GM12878 (cell line): ENCODE measurements at regions not wholly inside any gene's neighbourhood (a gene's known extent, or its start where the extent isn't known, plus 50 kb on each side); places are given as distances from the start of the nearest gene placed in this dataset.

ENCODE experiments used
- ATAC-seq: fragments of 200-7000 bp; cut with Tn5 transposase; 3 replicates; pipeline ENCODE4 v1.9.1; 2020; ENCODE audit warnings: mild to moderate bottlenecking, moderate library complexity
- BruUV-seq: library from RNA; stranded (reverse); fragments of 400-500 nt; replicated peaks from 2 replicates; lab custom pipeline; 2021; lab: Mats Ljungman, UMichigan
- CTCF ChIA-PET: fragments of 300-600 bp; sonication (Branson Sonifier 250); formaldehyde crosslinking; extraction: SDS; loops from one replicate; lab custom pipeline; 2021; ENCODE audit warnings: inconsistent platforms; lab: Yijun Ruan, JAX
- POLR2A ChIA-PET: fragments of 350-600 bp; formaldehyde crosslinking; extraction: SDS; loops from one replicate; lab custom pipeline; 2021; ENCODE audit warnings: inconsistent platforms; lab: Charles Lee
- RAD21 ChIA-PET: fragments of 300-600 bp; sonication (Branson Sonifier 250); formaldehyde crosslinking; loops from one replicate; lab custom pipeline; 2023; ENCODE audit warnings: antibody characterized with exemption; ENCODE audit not compliant: unreplicated experiment; lab: Charles Lee
- SMC1A ChIA-PET: fragments of 300-600 bp; sonication (Branson Sonifier 250); formaldehyde crosslinking; loops from one replicate; lab custom pipeline; 2023; ENCODE audit not compliant: unreplicated experiment, uncharacterized antibody; lab: Charles Lee
- DNase-seq: peaks from one replicate; pipeline ENCODE4 v3.0.0-alpha.2; 2011; ENCODE audit warnings: low read depth, low spot score
- FAIRE-seq: peaks from 3 replicates; lab custom pipeline; 2011; peaks lifted over from hg19 to GRCh38; lab: Jason Lieb, UNC
- H2AFZ ChIP-seq: 2 replicates; pipeline ENCODE4 v1.6.0; 2011; ENCODE audit warnings: low read depth, low read length, control low read depth; ENCODE audit not compliant: control insufficient read depth
- H3K27ac ChIP-seq: 2 replicates; pipeline ENCODE4 v1.5.1; 2011; ENCODE audit warnings: control low read depth; ENCODE audit not compliant: control insufficient read depth, insufficient read depth
- H3K27me3 ChIP-seq, 2 experiments: replicated peaks in 1 of 2; 2 replicates each; pipeline versions ENCODE4 v1.6.0 to v1.6.1; 2011; ENCODE audit warnings: low read length in 1 of 2; ENCODE audit not compliant: control insufficient read depth in 2 of 2, insufficient read depth in 2 of 2
- H3K36me3 ChIP-seq, 2 experiments: 2 replicates each; pipeline ENCODE4 v1.5.1; 2011; ENCODE audit warnings: low read length in 1 of 2; ENCODE audit not compliant: control insufficient read depth in 2 of 2, insufficient read depth in 2 of 2
- H3K4me1 ChIP-seq: 2 replicates; pipeline ENCODE4 v1.6.1; 2011; ENCODE audit warnings: mild to moderate bottlenecking, low read length, moderate library complexity, mixed read lengths; ENCODE audit not compliant: control insufficient read depth, insufficient read depth
- H3K4me2 ChIP-seq: 2 replicates; pipeline ENCODE4 v1.6.0; 2011; ENCODE audit warnings: control low read depth; ENCODE audit not compliant: control insufficient read depth, insufficient read depth
- H3K4me3 ChIP-seq: fragments of 200-600 bp; sonication (generic); 2 replicates; pipeline ENCODE4 v1.5.1; 2016
- H3K79me2 ChIP-seq: 2 replicates; pipeline ENCODE4 v1.6.0; 2011; ENCODE audit warnings: low read length; ENCODE audit not compliant: control insufficient read depth, insufficient read depth
- H3K9ac ChIP-seq: 2 replicates; pipeline ENCODE4 v1.8.0; 2011; ENCODE audit warnings: low read length, control low read depth, mixed read lengths; ENCODE audit not compliant: control insufficient read depth, insufficient read depth
- H3K9me3 ChIP-seq: replicated peaks from 3 replicates; pipeline ENCODE4 v1.5.1; 2011; ENCODE audit warnings: mild to moderate bottlenecking, low read length; ENCODE audit not compliant: control insufficient read depth, insufficient read depth
- H4K20me1 ChIP-seq: 2 replicates; pipeline ENCODE4 v1.6.0; 2011; ENCODE audit not compliant: control insufficient read depth, insufficient read depth
- CBFB ChIP-seq: IDR thresholded peaks from 2 replicates; pipeline ENCODE4 v1.6.1; 2016; ENCODE audit warnings: antibody characterized with exemption, low read depth
- EED ChIP-seq: sonication (generic); IDR thresholded peaks from 2 replicates; pipeline ENCODE4 v1.6.1; 2016; ENCODE audit warnings: antibody characterized with exemption, low read depth
- PML ChIP-seq: IDR thresholded peaks from 2 replicates; pipeline ENCODE4 v1.6.1; 2012; ENCODE audit warnings: low read length, inconsistent platforms
- RAD51 ChIP-seq: fragments of 450-650 bp; IDR thresholded peaks from 2 replicates; pipeline ENCODE4 v1.6.1; 2016; ENCODE audit warnings: moderate library complexity, mild to moderate bottlenecking, inconsistent platforms
- TCF7 ChIP-seq: IDR thresholded peaks from 2 replicates; pipeline ENCODE4 v1.6.1; 2014; ENCODE audit warnings: antibody characterized with exemption, borderline replicate concordance
- ZZZ3 ChIP-seq: IDR thresholded peaks from 2 replicates; pipeline ENCODE4 v1.6.1; 2011; ENCODE audit warnings: low read depth; ENCODE audit not compliant: control insufficient read depth, insufficient read length
- WGBS: methylation state at CpG from one replicate; pipeline ENCODE4 v1.1.6; 2016; ENCODE audit warnings: low lambda C conversion rate; ENCODE audit not compliant: insufficient replicate concordance, insufficient coverage; ENCODE audit errors: missing lambda C conversion rate; 5-methylcytosine and 5-hydroxymethylcytosine counted together
- in situ Hi-C: fragments of 300-500 bp; cut with MboI; formaldehyde crosslinking; loops from 9 replicates; pipeline ENCODE4 v1.14.3; 2018; ENCODE audit warnings: mixed read lengths
- intact Hi-C: fragments of 100-400 bp; cut with micrococcal nuclease; formaldehyde crosslinking; loops from one replicate; pipeline ENCODE4 v1.14.2; 2022; ENCODE audit not compliant: unreplicated experiment
- TF ChIP-seq, protein P1 (sequence below): fragments of 450-650 bp; IDR thresholded peaks from 2 replicates; pipeline ENCODE4 v1.6.1; 2016; ENCODE audit warnings: mild to moderate bottlenecking
- TF ChIP-seq, protein P2 (sequence below): IDR thresholded peaks from 2 replicates; pipeline ENCODE4 v1.6.1; 2012; ENCODE audit warnings: improper control_type of control experiment, low read depth, low read length; ENCODE audit not compliant: insufficient replicate concordance
- TF ChIP-seq, protein P3 (sequence below): IDR thresholded peaks from 2 replicates; pipeline ENCODE4 v1.6.1; 2011; ENCODE audit warnings: borderline replicate concordance, low read depth, mild to moderate bottlenecking, moderate library complexity, low read length; ENCODE audit not compliant: insufficient read depth, poor library complexity, severe bottlenecking

DNA sequence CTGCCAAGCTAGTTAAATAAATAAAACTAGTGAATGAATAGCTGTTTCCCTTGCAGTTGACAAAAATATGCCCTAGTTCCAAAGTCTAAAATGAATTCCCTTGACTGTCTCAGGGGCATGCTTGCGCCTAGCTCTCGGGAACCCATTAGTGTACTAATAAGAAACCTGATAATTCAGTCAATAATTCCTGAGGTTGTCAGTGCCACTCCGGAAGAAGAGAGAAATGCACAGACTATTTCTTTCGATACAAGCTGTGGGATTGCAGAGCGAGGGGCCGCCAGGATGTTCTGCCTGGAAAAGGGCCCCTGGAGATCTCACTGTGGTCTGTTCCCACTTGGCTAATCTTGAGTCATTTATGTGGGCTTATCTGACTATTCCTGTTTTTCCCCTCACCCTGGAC, 56.4 kb upstream of the LARP1 start:
- no peak overlapping the region for H3K4me2 ChIP-seq
- ChIA-PET POLR2A (no interaction called here), RAD21 (no interaction called here), CTCF (interaction anchor here (0.6 kb wide), 1 partner anchor 31 kb away, joined by 3 read pairs; no protein-coding TSS in a partner anchor), SMC1A (interaction anchor here (0.9 kb wide), 1 partner anchor 14 kb away, joined by 3 read pairs; no protein-coding TSS in a partner anchor)
- intact Hi-C loops = no loop called here
- H3K9me3 ChIP-seq = no peaks in the 10 kb centered on the region
- no peaks in the 10 kb centered on the region for H4K20me1 ChIP-seq
- TF ChIP-seq PML (no peak), TCF7 (no peak), CBFB (no peak), ZZZ3 (no peak), EED (no peak)
- TF ChIP-seq, protein P1, sequence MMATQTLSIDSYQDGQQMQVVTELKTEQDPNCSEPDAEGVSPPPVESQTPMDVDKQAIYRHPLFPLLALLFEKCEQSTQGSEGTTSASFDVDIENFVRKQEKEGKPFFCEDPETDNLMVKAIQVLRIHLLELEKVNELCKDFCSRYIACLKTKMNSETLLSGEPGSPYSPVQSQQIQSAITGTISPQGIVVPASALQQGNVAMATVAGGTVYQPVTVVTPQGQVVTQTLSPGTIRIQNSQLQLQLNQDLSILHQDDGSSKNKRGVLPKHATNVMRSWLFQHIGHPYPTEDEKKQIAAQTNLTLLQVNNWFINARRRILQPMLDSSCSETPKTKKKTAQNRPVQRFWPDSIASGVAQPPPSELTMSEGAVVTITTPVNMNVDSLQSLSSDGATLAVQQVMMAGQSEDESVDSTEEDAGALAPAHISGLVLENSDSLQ = no peak
- no peak overlapping the region for H2AFZ ChIP-seq
- H3K9ac ChIP-seq = no peak overlapping the region
- no peak for ATAC-seq
- H3K79me2 ChIP-seq = no peaks in the 10 kb centered on the region
- no peak overlapping the region for H3K27ac ChIP-seq
- in situ Hi-C loops = no loop called here
- no peaks in the 10 kb centered on the region for H3K36me3 ChIP-seq
- BruUV-seq = no TSS peak
- 84% methylated on average over 6 of the region's 6 CpGs for WGBS
- no peak for DNase-seq
- no peak overlapping the region for H3K4me3 ChIP-seq
- no peaks in the 10 kb centered on the region for H3K27me3 ChIP-seq
- no peaks in the 10 kb centered on the region for H3K4me1 ChIP-seq
- no peak for FAIRE-seq

DNA sequence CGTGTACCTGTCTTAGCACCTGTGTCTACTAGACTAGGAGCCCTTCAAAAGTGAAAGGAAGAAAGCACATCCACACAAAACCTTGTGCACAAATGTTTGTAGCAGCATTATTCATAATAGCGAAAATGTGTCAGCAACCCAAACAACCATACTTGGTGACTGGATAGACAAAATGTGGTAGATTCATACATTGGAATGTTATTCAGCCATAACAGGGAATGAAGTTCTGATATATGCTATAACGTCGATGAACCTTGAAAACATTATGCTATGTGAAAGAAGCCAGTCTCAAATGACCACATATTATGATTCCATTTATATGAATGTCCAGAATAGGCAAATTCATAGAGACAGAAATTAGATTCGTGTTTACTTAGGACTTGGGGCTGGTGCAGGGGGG, 57.8 kb upstream of the LARP1 start:
- DNase-seq (no peak), FAIRE-seq (no peak), ATAC-seq (no peak)
- Histone ChIP-seq H3K9me3 (no peaks in the 10 kb centered on the region), H2AFZ (no peak overlapping the region), H4K20me1 (no peaks in the 10 kb centered on the region), H3K4me3 (no peak overlapping the region), H3K36me3 (no peaks in the 10 kb centered on the region), H3K4me1 (no peaks in the 10 kb centered on the region), H3K9ac (no peak overlapping the region), H3K79me2 (no peaks in the 10 kb centered on the region), H3K4me2 (no peak overlapping the region), H3K27me3 (no peaks in the 10 kb centered on the region), H3K27ac (no peak overlapping the region)
- in situ Hi-C loops (no loop called here), intact Hi-C loops (no loop called here)
- ChIA-PET CTCF (no interaction called here), RAD21 (no interaction called here), POLR2A (no interaction called here), SMC1A (interaction anchor here (1.4 kb wide), 1 partner anchor 10 kb away, joined by 3 read pairs; no protein-coding TSS in a partner anchor)
- no TSS peak for BruUV-seq
- WGBS = 47% methylated on average over 5 of the region's 5 CpGs
- TF ChIP-seq RAD51 = no peak
- TF ChIP-seq, protein P2, sequence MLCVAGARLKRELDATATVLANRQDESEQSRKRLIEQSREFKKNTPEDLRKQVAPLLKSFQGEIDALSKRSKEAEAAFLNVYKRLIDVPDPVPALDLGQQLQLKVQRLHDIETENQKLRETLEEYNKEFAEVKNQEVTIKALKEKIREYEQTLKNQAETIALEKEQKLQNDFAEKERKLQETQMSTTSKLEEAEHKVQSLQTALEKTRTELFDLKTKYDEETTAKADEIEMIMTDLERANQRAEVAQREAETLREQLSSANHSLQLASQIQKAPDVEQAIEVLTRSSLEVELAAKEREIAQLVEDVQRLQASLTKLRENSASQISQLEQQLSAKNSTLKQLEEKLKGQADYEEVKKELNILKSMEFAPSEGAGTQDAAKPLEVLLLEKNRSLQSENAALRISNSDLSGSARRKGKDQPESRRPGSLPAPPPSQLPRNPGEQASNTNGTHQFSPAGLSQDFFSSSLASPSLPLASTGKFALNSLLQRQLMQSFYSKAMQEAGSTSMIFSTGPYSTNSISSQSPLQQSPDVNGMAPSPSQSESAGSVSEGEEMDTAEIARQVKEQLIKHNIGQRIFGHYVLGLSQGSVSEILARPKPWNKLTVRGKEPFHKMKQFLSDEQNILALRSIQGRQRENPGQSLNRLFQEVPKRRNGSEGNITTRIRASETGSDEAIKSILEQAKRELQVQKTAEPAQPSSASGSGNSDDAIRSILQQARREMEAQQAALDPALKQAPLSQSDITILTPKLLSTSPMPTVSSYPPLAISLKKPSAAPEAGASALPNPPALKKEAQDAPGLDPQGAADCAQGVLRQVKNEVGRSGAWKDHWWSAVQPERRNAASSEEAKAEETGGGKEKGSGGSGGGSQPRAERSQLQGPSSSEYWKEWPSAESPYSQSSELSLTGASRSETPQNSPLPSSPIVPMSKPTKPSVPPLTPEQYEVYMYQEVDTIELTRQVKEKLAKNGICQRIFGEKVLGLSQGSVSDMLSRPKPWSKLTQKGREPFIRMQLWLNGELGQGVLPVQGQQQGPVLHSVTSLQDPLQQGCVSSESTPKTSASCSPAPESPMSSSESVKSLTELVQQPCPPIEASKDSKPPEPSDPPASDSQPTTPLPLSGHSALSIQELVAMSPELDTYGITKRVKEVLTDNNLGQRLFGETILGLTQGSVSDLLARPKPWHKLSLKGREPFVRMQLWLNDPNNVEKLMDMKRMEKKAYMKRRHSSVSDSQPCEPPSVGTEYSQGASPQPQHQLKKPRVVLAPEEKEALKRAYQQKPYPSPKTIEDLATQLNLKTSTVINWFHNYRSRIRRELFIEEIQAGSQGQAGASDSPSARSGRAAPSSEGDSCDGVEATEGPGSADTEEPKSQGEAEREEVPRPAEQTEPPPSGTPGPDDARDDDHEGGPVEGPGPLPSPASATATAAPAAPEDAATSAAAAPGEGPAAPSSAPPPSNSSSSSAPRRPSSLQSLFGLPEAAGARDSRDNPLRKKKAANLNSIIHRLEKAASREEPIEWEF = no peak
- TF ChIP-seq, protein P3, sequence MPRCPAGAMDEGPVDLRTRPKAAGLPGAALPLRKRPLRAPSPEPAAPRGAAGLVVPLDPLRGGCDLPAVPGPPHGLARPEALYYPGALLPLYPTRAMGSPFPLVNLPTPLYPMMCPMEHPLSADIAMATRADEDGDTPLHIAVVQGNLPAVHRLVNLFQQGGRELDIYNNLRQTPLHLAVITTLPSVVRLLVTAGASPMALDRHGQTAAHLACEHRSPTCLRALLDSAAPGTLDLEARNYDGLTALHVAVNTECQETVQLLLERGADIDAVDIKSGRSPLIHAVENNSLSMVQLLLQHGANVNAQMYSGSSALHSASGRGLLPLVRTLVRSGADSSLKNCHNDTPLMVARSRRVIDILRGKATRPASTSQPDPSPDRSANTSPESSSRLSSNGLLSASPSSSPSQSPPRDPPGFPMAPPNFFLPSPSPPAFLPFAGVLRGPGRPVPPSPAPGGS = no peak
